IMR-90 (cell line): ENCODE measurements at regions not wholly inside any gene's neighbourhood (a gene's known extent, or its start where the extent isn't known, plus 50 kb on each side); places are given as distances from the start of the nearest gene placed in this dataset.

Experiments used
- BHLHE40 ChIP-seq: fragments of 150-350 bp; IDR thresholded peaks from 2 replicates; pipeline ENCODE4 v1.6.1; 2016; ENCODE audit warnings: mild to moderate bottlenecking, low read depth, low read length
- CEBPB ChIP-seq: IDR thresholded peaks from 2 replicates; pipeline ENCODE4 v1.6.1; 2012; ENCODE audit warnings: low read depth, low read length, improper control_type of control experiment
- CHD1 ChIP-seq: IDR thresholded peaks from 2 replicates; pipeline ENCODE4 v1.6.1; 2012; ENCODE audit warnings: low read depth, low read length, improper control_type of control experiment
- ELK1 ChIP-seq: fragments of 150-350 bp; IDR thresholded peaks from 2 replicates; pipeline ENCODE4 v1.6.1; 2016; ENCODE audit warnings: low read depth, mild to moderate bottlenecking, low read length, moderate library complexity, borderline replicate concordance
- MAFK ChIP-seq: IDR thresholded peaks from 2 replicates; pipeline ENCODE4 v1.6.1; 2012; ENCODE audit warnings: low read depth, low read length, improper control_type of control experiment
- POLR2A ChIP-seq: IDR thresholded peaks from 2 replicates; pipeline ENCODE4 v1.6.1; 2012; ENCODE audit warnings: mild to moderate bottlenecking, low read depth, low read length
- RAD21 ChIP-seq: IDR thresholded peaks from 2 replicates; pipeline ENCODE4 v1.6.1; 2012; ENCODE audit warnings: low read length, improper control_type of control experiment
- TF ChIP-seq, protein P1 (sequence below): conservative IDR thresholded peaks from 2 replicates; pipeline ENCODE4 v1.5.1; 2012; ENCODE audit warnings: mild to moderate bottlenecking, low read depth, low read length, improper control_type of control experiment

- TF ChIP-seq MAFK (no peak), CEBPB (no peak), POLR2A (no peak), CHD1 (no peak), BHLHE40 (no peak), RAD21 (no peak), ELK1 (no peak)
- TF ChIP-seq, protein P1, sequence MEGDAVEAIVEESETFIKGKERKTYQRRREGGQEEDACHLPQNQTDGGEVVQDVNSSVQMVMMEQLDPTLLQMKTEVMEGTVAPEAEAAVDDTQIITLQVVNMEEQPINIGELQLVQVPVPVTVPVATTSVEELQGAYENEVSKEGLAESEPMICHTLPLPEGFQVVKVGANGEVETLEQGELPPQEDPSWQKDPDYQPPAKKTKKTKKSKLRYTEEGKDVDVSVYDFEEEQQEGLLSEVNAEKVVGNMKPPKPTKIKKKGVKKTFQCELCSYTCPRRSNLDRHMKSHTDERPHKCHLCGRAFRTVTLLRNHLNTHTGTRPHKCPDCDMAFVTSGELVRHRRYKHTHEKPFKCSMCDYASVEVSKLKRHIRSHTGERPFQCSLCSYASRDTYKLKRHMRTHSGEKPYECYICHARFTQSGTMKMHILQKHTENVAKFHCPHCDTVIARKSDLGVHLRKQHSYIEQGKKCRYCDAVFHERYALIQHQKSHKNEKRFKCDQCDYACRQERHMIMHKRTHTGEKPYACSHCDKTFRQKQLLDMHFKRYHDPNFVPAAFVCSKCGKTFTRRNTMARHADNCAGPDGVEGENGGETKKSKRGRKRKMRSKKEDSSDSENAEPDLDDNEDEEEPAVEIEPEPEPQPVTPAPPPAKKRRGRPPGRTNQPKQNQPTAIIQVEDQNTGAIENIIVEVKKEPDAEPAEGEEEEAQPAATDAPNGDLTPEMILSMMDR: no peak
These were observed 159.6 kb downstream of the HS3ST2 start for GRCh38 chr16:22973522-22973921.
